Fibroblast of gingiva (primary cell): ENCODE measurements at regions not wholly inside any gene's neighbourhood (a gene's known extent, or its start where the extent isn't known, plus 50 kb on each side); places are given as distances from the start of the nearest gene placed in this dataset.

Experiments used
- DNase-seq: peaks from one replicate; pipeline ENCODE4 v3.0.0-alpha.2; 2011; ENCODE audit warnings: low read depth

DNA sequence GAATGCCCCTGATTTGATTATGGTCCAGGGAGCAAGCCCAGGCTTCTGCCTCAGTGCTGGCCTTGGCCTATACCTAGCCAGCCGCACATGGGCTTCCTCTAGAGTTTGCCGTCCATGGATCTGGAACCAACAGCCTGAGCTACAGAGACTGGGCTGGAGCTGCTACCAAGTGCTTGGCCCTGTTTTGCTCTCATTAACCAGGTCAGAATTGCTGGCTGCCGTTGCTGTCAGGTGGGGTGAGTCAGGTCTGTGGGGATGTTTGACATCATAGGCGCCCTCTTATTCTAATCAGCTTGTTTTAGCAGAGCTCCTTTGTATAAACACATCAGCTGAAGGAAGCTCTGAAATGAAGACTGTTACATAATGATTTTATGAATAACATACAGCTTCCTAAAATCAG lies 83.1 kb upstream of the PHACTR2 start:
- DNase-seq = no peak

DNA sequence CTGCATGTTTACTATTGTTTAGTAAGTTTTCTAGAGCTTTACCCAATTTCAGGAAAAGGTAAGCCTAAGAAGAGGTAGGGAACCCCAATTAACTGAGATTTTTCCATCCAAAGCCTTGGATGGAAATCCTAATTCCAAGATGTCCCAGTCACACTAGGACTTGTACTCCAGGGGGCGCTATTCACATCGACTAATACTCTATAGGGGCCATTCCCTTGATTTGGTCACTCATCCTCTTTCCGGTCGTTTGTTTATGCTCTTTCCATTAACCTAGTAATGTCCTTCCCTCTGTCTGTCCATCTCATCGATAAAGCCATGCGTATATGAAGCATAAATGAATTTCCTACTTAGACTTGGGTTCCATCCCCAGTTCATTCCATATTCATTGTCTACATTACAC lies 80.8 kb upstream of the FUCA2 start:
- DNase-seq = no peak

DNA sequence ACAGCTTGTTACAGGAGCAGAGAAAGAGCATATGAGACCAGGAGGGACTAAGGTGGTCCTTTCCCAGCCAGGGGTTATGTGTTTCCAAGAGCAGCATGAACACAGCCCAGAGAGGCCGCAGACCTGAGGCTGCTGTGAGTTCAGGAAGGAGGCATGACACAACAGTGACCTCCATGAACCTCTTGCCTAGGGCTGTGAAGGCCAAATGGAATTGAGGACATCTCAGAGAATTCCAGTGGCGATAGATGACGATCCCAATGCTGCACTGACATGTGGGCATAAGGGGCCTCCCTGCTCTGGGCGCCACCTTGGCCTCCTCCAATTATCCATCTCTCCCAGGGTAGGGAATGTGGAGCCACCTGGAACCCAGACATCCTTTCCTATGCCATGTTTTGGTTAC lies 79.9 kb upstream of the FUCA2 start:
- DNase-seq = no peak

DNA sequence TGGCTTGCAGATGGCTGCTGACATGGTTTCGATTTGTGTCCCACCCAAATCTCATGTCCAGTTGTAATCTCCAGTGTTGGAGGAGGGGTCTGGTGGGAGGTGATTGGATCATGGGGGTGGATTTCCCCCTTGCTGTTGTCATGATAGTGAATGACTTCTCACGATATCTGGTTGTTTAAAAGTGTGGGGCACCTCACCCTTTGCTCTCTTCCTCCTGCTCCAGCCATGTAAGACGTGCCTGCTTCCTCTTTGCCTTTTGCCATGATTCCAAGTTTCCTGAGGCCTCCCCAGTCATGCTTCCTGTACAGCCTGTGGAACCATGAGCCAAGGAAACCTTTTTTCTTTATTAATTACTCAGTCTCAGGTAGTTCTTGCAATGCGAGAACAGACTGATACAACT lies 77.6 kb upstream of the FUCA2 start:
- no peak for DNase-seq

DNA sequence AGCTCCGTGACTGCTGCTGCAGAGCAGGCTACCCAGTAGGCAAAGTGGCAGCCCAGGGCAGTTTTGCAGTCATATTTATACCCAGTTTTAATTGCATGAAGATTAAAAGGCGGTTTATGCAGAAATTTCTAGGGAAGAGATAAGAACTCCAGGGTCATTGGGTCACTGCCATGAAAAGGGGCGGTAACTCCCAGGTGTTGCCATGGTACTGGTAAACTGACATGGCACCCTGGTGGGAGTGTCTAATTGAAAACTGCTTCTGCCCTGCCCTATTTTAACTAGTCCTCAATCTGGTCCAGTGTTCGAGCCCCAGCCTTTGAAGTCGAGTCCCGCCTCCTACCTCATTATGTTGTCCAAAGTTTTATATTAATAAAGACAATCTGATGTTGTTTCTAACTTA lies 75.0 kb upstream of the FUCA2 start:
- no peak for DNase-seq

DNA sequence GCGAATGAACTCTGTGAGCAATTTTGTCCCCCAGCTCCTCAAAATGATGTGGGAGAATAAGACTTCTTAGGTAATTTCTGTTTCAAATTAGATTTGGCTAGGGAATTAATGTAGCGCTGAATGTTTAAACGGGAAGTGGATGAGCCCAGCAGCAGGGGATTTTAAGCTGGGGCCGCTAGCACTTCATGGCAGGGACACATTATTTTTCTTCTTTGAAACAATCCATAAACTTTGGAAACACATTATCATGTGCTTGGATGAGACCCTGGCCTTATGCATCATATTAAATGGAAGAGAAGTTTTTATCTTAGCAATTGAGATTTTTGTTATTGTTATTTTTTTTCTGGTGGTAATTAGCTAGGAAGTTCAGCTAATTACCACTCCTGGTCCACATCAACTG lies 74.2 kb upstream of the FUCA2 start:
- DNase-seq = no peak

DNA sequence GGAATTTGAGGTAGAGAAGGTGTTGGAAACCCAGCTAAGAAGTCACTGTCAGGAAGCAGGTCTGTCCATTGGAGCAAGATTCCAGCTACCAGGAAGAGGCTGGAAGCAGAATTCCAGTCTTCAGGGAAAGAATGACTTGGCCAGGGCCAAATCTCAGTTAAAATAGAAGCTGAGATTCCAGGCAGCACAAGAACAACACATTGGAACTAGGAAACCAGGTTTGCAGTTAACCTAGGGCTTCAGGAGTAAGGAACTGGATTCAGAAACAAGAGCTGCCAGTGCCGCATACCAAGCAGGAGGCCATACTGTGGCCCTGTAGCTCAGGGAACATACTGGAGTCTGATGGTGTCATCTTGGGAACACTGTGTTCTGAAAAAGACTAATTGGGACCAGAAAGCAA lies 73.7 kb upstream of the FUCA2 start:
- no peak for DNase-seq

DNA sequence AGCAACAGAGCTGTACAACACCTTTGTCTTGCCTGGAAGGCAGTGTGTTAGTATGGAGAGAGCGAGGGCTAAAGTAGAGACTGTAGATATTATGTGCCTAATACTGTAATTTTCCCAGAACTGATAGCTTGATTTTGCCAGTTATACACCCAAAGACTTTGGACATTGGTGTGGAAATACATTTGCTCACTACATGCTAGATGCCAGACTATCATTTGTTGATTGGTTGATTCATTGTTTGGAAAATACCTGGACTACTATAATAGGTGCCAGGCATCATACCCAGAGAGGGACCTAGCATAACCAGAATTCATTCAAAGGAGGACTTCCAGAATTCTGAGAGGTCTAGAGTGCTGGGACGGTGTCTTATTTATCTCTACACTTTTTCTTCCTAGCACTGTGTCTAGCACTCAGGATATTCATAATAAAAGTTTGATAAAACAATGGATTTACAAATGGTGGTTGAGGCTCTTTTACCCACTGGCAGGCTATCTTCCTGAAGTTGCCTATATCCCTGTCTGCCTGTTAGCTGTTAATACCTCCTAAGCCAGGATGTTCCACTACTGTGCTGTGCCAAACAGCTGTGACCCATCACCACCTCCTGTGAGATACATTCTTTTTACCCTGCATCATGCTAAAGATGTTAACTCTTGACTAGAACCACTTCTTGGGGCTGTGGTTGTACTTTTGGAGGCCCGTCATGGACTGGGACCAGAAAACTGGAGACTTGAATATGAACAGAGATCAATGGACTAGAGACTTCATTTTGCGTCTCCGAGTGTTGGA lies 72.2 kb upstream of the FUCA2 start:
- peak; percentile 66 for DNase-seq

DNA sequence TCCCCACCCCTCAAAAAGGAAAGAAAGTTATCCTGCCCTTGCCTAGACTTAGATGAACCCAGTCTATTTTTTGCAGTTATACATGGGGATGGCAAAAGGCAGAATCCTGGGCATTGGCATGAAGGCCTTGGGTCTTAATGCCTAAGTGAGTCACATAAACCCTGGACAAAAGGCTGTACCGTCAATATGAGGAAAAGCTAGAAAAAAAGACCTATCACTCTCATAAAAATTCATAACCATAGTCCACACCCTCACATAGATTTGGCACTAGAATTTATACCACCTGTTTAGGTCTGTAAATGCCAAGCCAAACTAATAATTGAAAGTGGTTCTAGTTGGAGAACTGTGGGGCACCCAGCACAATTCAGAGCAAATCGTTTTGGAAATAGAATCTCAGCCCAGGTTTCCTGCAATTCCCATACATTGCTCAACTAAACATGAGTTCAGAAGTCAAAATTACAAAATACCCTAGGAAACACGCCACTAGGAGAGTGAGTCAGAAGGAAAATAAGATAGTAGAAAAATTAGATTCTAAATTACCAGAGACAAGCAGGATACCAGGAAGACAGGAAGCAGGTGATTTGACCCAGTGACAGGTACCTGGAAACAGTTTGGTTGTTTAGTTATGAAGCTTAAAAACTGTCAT lies 70.4 kb upstream of the FUCA2 start:
- peak; percentile 64 for DNase-seq

DNA sequence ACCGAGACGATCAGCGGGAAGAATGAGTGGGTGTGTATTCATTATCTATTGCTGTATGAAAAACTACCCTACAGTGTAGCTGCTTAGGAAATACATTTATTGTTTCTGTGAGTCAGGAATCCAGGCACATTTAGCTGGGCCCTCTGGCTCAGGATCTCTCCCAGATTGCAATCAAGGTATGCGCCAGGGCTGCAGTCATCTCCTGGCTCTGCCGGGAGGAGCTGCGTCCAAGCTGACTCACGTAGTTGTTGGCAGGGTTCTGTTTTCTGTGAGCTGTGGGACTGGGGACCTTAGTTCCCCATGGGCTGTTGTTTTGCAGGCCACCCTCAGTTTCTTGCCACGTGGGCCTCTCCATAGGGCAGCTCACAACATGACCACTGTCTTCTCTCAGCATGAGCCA lies 68.2 kb upstream of the FUCA2 start:
- DNase-seq = peak; percentile 85

DNA sequence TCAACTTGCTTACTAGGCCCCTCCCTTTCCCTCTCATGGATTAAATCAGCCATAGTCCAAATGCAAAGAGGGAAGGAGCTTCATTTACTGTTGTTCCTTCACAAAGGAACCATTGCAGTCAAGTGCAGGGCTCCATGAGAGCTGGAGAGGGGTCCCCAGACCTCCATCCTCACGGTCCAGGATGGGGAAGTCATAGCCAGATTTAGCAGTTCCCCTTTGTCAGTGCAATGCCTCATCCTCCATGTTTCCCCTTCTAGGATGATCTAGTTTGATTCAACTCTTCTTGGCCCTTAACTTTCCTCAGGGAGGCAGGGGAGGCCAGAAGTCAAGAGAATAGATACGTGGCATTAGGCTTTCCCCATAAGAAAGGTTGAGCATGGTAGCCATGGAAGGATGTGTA lies 66.5 kb upstream of the FUCA2 start:
- no peak for DNase-seq

DNA sequence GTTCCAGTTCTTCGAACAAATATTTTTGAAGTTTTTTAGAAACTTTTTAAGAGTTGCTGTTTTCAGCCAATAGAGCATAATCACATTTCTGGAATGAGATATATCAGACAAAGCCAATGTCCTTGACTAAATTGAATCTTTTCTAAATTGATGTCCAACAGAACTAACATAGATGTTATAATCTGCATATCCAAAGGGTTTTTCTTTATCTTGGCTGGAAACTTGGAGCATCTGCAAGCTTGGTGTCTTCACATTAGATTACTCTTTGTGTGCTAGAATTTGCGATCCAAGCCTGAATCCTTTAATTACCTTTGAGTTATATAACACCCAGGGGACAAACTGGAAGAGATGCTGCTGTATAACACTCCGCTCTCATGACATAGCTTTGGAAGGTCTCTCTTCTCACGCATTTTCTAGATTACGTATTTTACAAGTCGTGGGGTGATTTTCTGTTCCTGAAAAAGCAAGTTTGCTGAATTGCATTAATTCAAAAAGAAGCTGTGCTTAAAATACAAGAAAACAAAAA lies 64.4 kb upstream of the FUCA2 start:
- no peak for DNase-seq

DNA sequence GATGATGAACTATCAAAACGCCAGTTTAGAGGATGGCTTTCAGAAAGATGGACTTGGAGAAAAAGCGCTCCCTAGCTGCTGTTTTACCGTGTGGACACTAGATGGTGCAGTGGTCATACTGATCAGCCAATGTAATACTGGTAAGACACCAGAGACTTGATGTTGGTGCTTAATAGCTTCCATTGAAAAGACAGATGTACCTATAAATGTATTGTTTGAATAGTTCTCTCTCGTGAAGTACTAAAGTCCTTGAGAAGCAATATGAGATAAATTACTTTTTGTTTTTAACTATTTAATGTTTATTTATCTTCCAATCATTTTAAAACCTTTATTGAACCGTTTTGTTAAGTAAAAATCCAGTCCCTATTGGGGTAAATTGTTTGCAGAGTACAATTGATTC lies 63.9 kb upstream of the FUCA2 start:
- DNase-seq = peak; percentile 72

DNA sequence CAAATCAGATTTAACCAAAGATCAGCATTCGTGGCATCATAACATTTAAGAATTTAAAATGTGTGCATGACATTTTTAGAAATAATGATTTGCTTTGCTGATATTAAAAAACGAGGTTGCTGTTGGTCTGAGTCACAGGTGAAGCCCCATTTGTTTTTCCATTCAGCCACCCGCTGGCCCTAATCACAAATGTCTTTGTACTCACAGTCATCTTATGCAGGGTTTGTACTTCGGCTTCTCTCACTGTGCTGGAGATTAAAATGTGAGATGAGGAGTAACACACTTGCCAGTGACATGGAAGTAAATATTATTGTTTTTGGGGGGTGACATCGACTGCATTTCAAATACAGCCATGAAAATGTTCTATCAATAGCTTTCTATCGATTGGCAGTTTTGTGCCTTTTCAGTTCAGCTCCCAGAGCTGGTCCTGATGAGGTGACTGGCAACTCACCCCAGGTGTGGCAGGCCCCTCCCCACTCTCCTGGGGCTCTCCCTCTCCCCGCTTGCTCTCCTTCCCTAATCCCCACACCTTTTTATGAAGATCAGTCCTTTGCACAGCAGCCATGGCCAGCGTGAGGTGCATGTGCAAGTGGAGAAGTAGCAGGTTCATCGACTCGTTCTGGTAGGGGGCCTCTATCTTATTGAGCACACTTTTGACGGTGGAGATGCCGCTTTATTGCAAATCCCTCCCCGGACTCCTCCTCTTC lies 58.8 kb upstream of the FUCA2 start:
- no peak for DNase-seq

DNA sequence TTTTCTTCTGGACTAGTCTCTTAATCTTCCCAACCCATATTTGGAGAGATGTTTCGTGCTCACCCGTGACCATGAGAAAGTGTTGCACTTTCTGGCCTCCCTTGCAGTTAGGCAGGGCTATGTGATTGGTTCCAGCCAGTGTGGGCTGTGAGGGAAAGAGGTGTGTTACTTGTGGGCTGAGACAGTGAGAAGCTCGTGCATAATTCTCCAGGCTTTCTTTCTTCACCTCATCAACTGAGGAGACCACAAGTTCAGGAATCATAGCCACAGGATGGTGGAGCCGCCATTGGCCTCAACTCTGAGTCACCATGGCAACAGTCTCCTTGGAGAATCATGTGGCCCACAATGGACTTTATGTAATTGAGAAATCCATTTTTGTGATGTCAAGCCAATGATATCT lies 57.5 kb upstream of the FUCA2 start:
- DNase-seq = peak; percentile 13

DNA sequence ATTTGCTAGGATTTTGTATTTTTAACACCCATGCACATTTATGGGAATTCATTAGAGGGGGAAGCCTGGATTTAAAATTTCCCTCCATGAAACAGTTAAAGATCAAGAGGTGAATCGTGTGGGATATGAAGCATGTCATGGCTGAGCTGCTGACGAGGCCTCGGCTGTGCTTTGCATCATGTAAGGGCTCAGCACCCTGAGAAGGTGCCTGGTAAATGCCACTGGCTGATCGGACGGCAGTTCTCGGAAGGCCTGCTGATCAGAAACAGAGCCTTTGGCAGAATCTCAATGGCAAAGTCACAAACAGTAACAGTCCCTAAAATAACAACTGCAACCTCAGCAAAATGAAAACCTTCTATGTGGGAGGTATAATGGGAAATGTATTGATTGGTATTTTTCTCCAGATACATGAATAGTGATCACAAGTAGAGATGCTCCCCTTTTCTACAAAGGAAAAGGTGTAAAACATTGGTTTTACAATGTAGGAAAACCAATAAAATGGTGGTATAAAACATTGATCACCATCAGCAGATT lies 53.0 kb upstream of the FUCA2 start:
- peak; percentile 46 for DNase-seq

DNA sequence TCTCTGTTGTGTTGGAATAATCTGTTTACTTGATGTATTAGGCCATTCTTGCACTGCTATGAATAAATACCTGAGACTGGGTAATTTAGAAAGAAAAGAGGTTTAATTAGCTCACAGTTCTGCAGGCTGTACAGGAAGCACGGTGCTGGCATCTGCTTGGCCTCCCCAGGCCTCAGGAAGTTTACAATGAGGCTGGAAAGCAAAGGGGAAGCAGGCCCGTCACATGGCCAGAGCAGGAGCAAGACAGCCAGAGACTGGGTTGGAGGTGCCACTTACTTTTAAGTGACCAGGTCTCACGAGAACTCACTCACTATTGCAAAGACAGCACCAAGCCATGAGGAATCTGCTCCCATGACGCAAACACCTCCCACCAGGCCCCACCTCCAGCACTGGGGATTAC lies 50.6 kb upstream of the FUCA2 start:
- DNase-seq = no peak
